ENCODE measurements at regions not wholly inside any gene's neighbourhood (a gene's known extent, or its start where the extent isn't known, plus 50 kb on each side); places are given as distances from the start of the nearest gene placed in this dataset.

DNA sequence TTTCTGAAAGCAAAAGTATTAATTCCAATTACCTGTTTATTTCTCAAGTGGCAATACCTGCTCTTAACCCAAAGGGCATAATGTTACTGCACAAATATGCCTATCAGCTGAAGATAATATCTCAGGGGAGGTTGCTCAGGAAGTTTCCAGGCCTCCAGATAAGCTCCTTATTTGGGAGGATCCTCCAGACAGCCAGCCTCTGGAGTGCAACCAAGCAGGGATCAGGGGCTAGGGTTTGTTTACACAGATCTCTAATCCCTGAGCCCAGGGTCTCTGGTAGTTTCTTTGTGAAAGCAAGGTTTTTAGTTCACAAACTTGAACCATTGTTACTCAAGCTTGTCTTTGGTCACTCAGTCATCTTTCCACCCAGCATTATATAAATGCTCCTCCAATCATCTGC lies 124.4 kb downstream of the SLC38A4 start:
- ATAC-seq: no peak

DNA sequence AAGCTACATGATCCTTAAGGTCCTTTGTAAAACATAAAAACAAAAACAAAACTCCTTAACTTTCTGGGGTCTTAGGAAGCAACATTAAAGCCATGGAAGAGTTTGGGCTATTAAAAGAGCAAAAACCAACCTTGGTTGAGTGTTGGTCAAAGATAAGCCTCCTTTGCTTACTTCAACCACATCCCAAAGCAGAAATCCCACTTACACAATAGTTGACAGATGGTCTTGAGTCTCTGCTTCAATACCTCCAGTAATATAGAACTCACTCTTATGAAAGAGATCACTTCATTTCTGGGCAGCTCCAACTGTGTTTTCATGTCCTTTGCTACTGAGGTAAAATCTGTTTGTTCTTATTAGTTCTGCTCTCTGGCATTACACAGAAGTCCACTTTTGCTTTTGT lies 125.8 kb downstream of the SLC38A4 start:
- Histone ChIP-seq H2AFZ (ENCODE audit: low read depth, low read length, poor library complexity, severe bottlenecking) (no peak overlapping the region), H3K9me2 (ENCODE audit: insufficient read depth) (no peaks in the 10 kb centered on the region), H4K20me1 (ENCODE audit: insufficient read depth) (no peaks in the 10 kb centered on the region), H3K9me3 (ENCODE audit: control insufficient read depth in 1 of 2, insufficient read depth in 1 of 2, low read depth in 1 of 2, low read length in 2 of 2) (no peaks in the 10 kb centered on the region), H3K4me3 (replicated peaks in 1 of 2; ENCODE audit: low read depth in 1 of 2, low read length in 2 of 2) (no peak overlapping the region), H3K4me1 (ENCODE audit: control insufficient read depth in 1 of 2, insufficient read depth in 2 of 2, low read length in 2 of 2) (no peaks in the 10 kb centered on the region), H3K27me3 (ENCODE audit: insufficient read depth, low read length) (no peaks in the 10 kb centered on the region), H3K27ac (ENCODE audit: low read depth, low read length) (no peak overlapping the region), H3K4me2 (ENCODE audit: low read length) (no peak overlapping the region), H3K79me2 (ENCODE audit: insufficient read depth, low read length) (no peaks in the 10 kb centered on the region), H3K9ac (ENCODE audit: low read length) (no peak overlapping the region), H3K36me3 (ENCODE audit: control insufficient read depth in 1 of 2, insufficient read depth in 2 of 2, low read length in 2 of 2) (no peaks in the 10 kb centered on the region)
- BruUV-seq (replicated peaks): no TSS peak
- TF ChIP-seq CEBPB (IDR thresholded peaks at IDR 0.05; ENCODE audit: low read depth) (no peak), SP1 (IDR thresholded peaks at IDR 0.05; ENCODE audit: low read depth) (no peak), SIN3A (IDR thresholded peaks at IDR 0.05; ENCODE audit: low read depth) (no peak), JUND (IDR thresholded peaks at IDR 0.05) (no peak), POLR2A (IDR thresholded peaks at IDR 0.05; ENCODE audit: borderline replicate concordance, extremely low read depth, insufficient read depth, insufficient read length) (no peak), FOSL1 (IDR thresholded peaks at IDR 0.05; ENCODE audit: low read depth) (no peak)
- TF ChIP-seq, protein P1, sequence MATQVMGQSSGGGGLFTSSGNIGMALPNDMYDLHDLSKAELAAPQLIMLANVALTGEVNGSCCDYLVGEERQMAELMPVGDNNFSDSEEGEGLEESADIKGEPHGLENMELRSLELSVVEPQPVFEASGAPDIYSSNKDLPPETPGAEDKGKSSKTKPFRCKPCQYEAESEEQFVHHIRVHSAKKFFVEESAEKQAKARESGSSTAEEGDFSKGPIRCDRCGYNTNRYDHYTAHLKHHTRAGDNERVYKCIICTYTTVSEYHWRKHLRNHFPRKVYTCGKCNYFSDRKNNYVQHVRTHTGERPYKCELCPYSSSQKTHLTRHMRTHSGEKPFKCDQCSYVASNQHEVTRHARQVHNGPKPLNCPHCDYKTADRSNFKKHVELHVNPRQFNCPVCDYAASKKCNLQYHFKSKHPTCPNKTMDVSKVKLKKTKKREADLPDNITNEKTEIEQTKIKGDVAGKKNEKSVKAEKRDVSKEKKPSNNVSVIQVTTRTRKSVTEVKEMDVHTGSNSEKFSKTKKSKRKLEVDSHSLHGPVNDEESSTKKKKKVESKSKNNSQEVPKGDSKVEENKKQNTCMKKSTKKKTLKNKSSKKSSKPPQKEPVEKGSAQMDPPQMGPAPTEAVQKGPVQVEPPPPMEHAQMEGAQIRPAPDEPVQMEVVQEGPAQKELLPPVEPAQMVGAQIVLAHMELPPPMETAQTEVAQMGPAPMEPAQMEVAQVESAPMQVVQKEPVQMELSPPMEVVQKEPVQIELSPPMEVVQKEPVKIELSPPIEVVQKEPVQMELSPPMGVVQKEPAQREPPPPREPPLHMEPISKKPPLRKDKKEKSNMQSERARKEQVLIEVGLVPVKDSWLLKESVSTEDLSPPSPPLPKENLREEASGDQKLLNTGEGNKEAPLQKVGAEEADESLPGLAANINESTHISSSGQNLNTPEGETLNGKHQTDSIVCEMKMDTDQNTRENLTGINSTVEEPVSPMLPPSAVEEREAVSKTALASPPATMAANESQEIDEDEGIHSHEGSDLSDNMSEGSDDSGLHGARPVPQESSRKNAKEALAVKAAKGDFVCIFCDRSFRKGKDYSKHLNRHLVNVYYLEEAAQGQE (IDR thresholded peaks at IDR 0.05; ENCODE audit: low read depth): no peak
- CTCF ChIA-PET: no interaction called here
- DNase-seq (ENCODE audit: low read depth, low spot score) (no peak), ATAC-seq (no peak)
- RAD21 ChIA-PET (ENCODE audit: low non-redundant PET in 1 of 2, low total read pairs in 2 of 2, uncharacterized antibody in 2 of 2, unreplicated experiment in 2 of 2): no interaction called here
- POLR2A ChIA-PET: no interaction called here
- intact Hi-C loops (cut with micrococcal nuclease): no loop called here

More for the DNA sequence above, 124.4 kb downstream of the SLC38A4 start:
- ChIA-PET CTCF (no interaction called here), POLR2A (no interaction called here), RAD21 (ENCODE audit: low non-redundant PET in 1 of 2, low total read pairs in 2 of 2, uncharacterized antibody in 2 of 2, unreplicated experiment in 2 of 2) (no interaction called here)
- intact Hi-C loops (cut with micrococcal nuclease): no loop called here
- H3K4me1 ChIP-seq (ENCODE audit: control insufficient read depth in 1 of 2, insufficient read depth in 2 of 2, low read length in 2 of 2): no peaks in the 10 kb centered on the region
- no peaks in the 10 kb centered on the region for H3K9me3 ChIP-seq (ENCODE audit: control insufficient read depth in 1 of 2, insufficient read depth in 1 of 2, low read depth in 1 of 2, low read length in 2 of 2)
- no peaks in the 10 kb centered on the region for H3K9me2 ChIP-seq (ENCODE audit: insufficient read depth)
- no peaks in the 10 kb centered on the region for H3K36me3 ChIP-seq (ENCODE audit: control insufficient read depth in 1 of 2, insufficient read depth in 2 of 2, low read length in 2 of 2)
- no peak overlapping the region for H3K27ac ChIP-seq (ENCODE audit: low read depth, low read length)
- no peaks in the 10 kb centered on the region for H3K79me2 ChIP-seq (ENCODE audit: insufficient read depth, low read length)
- no peaks in the 10 kb centered on the region for H4K20me1 ChIP-seq (ENCODE audit: insufficient read depth)
- H3K9ac ChIP-seq (ENCODE audit: low read length): no peak overlapping the region
- no peaks in the 10 kb centered on the region for H3K27me3 ChIP-seq (ENCODE audit: insufficient read depth, low read length)
- H3K4me3 ChIP-seq (replicated peaks in 1 of 2; ENCODE audit: low read depth in 1 of 2, low read length in 2 of 2): no peak overlapping the region
- no peak for DNase-seq (ENCODE audit: low read depth, low spot score)
- H2AFZ ChIP-seq (ENCODE audit: low read depth, low read length, poor library complexity, severe bottlenecking): no peak overlapping the region
- no peak overlapping the region for H3K4me2 ChIP-seq (ENCODE audit: low read length)
- BruUV-seq (replicated peaks): no TSS peak
- TF ChIP-seq RAD21 (IDR thresholded peaks at IDR 0.05; ENCODE audit: low read depth) (no peak), ZFX (IDR thresholded peaks at IDR 0.05) (no peak), TCF7L2 (IDR thresholded peaks at IDR 0.05; ENCODE audit: borderline replicate concordance, extremely low read depth, insufficient read depth, insufficient read length) (no peak), EGR1 (IDR thresholded peaks at IDR 0.05; ENCODE audit: low read depth) (no peak), CBX3 (IDR thresholded peaks at IDR 0.05; ENCODE audit: low read depth) (no peak), EZH2 (IDR thresholded peaks at IDR 0.05) (no peak), SIN3A (IDR thresholded peaks at IDR 0.05; ENCODE audit: low read depth) (no peak)

Data from HCT116 (cell line).